Epidermal melanocyte (primary cell): ENCODE measurements at regions not wholly inside any gene's neighbourhood (a gene's known extent, or its start where the extent isn't known, plus 50 kb on each side); places are given as distances from the start of the nearest gene placed in this dataset.
"Not testable (repeated sequence)": the region's sequence is repeated elsewhere in the genome, so short reads cannot be mapped to it uniquely, and the experiment has no call there.

Experiments
- DNase-seq: peaks from one replicate; pipeline ENCODE4 v3.0.0; 2011; ENCODE audit warnings: low spot score; ENCODE audit not compliant: insufficient read length

GRCh38 chr2:175832866-175833265 is 169.2 kb downstream of the LNPK start:
- no peak for DNase-seq

- DNase-seq: no peak
Measured at GRCh38 chr2:175829741-175830140, 172.3 kb downstream of the LNPK start.

- DNase-seq: no peak
Measured at GRCh38 chr2:175827856-175828255, 174.2 kb downstream of the LNPK start.

- DNase-seq: no peak
Measured at GRCh38 chr2:175824243-175824642, 177.8 kb downstream of the LNPK start.

GRCh38 chr2:175823707-175824073 is 178.4 kb downstream of the LNPK start:
- DNase-seq: no peak

GRCh38 chr2:175823002-175823706 is 178.9 kb downstream of the LNPK start:
- no peak for DNase-seq

- DNase-seq: no peak
Measured at GRCh38 chr2:175817221-175817620, 184.8 kb downstream of the LNPK start.

- DNase-seq: no peak
Measured at GRCh38 chr2:175815537-175815936, 186.5 kb downstream of the LNPK start.

- DNase-seq: no peak
Measured at GRCh38 chr2:175811971-175812370, 190.1 kb downstream of the LNPK start.

GRCh38 chr2:175808858-175809257 is 193.2 kb downstream of the LNPK start:
- DNase-seq: no peak

- no peak for DNase-seq
Measured at GRCh38 chr2:175808078-175808477, 194.0 kb downstream of the LNPK start.

GRCh38 chr2:175807031-175807873 is 194.8 kb downstream of the LNPK start:
- no peak for DNase-seq

- no peak for DNase-seq
Measured at GRCh38 chr2:175806570-175806969, 195.5 kb downstream of the LNPK start.

- DNase-seq: no peak
Measured at GRCh38 chr2:175806125-175806490, 196.0 kb downstream of the LNPK start.

- no peak for DNase-seq
Measured at GRCh38 chr2:175805442-175806124, 196.5 kb downstream of the LNPK start.

- DNase-seq: no peak
Measured at GRCh38 chr2:175804122-175804521, 197.9 kb downstream of the LNPK start.

- not testable (repeated sequence) for DNase-seq
Measured at GRCh38 chr2:175796422-175796821, 205.6 kb downstream of the LNPK start.

- DNase-seq: no peak
Measured at GRCh38 chr2:175793648-175794047, 208.4 kb downstream of the LNPK start.

GRCh38 chr2:175792881-175793280 is 209.2 kb downstream of the LNPK start:
- no peak for DNase-seq

GRCh38 chr2:175792199-175792598 is 209.9 kb downstream of the LNPK start:
- no peak for DNase-seq

- no peak for DNase-seq
Measured at GRCh38 chr2:175786471-175787124, 215.5 kb downstream of the LNPK start.

GRCh38 chr2:175777337-175777736 is 224.7 kb downstream of the LNPK start:
- DNase-seq: not testable (repeated sequence)
